Caco-2 (cell line): ENCODE measurements at regions not wholly inside any gene's neighbourhood (a gene's known extent, or its start where the extent isn't known, plus 50 kb on each side); places are given as distances from the start of the nearest gene placed in this dataset.

Experiments
- BruUV-seq: library from RNA; stranded (reverse); fragments of 400-500 nt; replicated peaks from 2 replicates; lab custom pipeline; 2021; lab: Mats Ljungman, UMichigan
- CTCF ChIA-PET: fragments of 300-600 bp; sonication (Branson Sonifier 250); formaldehyde crosslinking; loops from one replicate; lab custom pipeline; 2022; ENCODE audit warnings: antibody characterized with exemption; lab: Charles Lee
- POLR2A ChIA-PET: fragments of 300-600 bp; sonication (Branson Sonifier 250); formaldehyde crosslinking; loops from one replicate; lab custom pipeline; 2022; ENCODE audit warnings: antibody characterized with exemption; lab: Charles Lee
- DNase-seq, 2 experiments: peaks; one replicate each; pipeline versions ENCODE4 v3.0.0 to v3.0.0-alpha.2; 2020 to 2022
- H3K27me3 ChIP-seq: replicated peaks from 2 replicates; pipeline ENCODE4 v1.6.0; 2011; ENCODE audit warnings: low read length; ENCODE audit not compliant: control insufficient read depth, insufficient read depth
- H3K36me3 ChIP-seq: 2 replicates; pipeline ENCODE4 v1.5.1; 2011; ENCODE audit warnings: low read length; ENCODE audit not compliant: control insufficient read depth, insufficient read depth
- H3K4me1 ChIP-seq: fragments of 250-450 bp; sonication (Bioruptor Pico); 2 replicates; pipeline ENCODE4 v1.5.1; 2020; ENCODE audit warnings: mild to moderate bottlenecking
- H3K4me3 ChIP-seq: 2 replicates; pipeline ENCODE4 v1.5.1; 2011; ENCODE audit warnings: low read depth, mild to moderate bottlenecking, control low read depth, low read length
- H3K9me3 ChIP-seq: fragments of 250-450 bp; sonication (Bioruptor Pico); 2 replicates; pipeline ENCODE4 v1.5.1; 2020; ENCODE audit warnings: mild to moderate bottlenecking, moderate library complexity
- H3K27ac Mint-ChIP-seq: one replicate; pipeline ENCODE4 v1.8.0; 2022; ENCODE audit warnings: mixed read lengths; ENCODE audit not compliant: unreplicated experiment
- H3K27me3 Mint-ChIP-seq: one replicate; pipeline ENCODE4 v1.8.0; 2022; ENCODE audit warnings: mixed read lengths; ENCODE audit not compliant: insufficient read depth, unreplicated experiment
- H3K36me3 Mint-ChIP-seq: one replicate; pipeline ENCODE4 v1.8.0; 2022; ENCODE audit warnings: mild to moderate bottlenecking, mixed read lengths; ENCODE audit not compliant: insufficient read depth, unreplicated experiment
- H3K4me1 Mint-ChIP-seq: one replicate; pipeline ENCODE4 v1.8.0; 2022; ENCODE audit warnings: low read depth, mixed read lengths; ENCODE audit not compliant: unreplicated experiment
- H3K4me3 Mint-ChIP-seq: one replicate; pipeline ENCODE4 v1.8.0; 2022; ENCODE audit warnings: mild to moderate bottlenecking, moderate library complexity, mixed read lengths; ENCODE audit not compliant: unreplicated experiment
- H3K9me3 Mint-ChIP-seq: one replicate; pipeline ENCODE4 v1.8.0; 2022; ENCODE audit warnings: mixed read lengths; ENCODE audit not compliant: unreplicated experiment
- CTCF ChIP-seq, 2 experiments: fragments of 200-600 bp in 1 of 2; IDR thresholded peaks; 1 replicate in 1 of 2; 2 replicates in 1 of 2; pipeline versions ENCODE4 v1.5.1 to v1.8.0; 2011 to 2022; ENCODE audit warnings: antibody characterized with exemption in 1 of 2, control low read depth in 1 of 2, inconsistent platforms in 1 of 2, low read depth in 1 of 2, low read length in 1 of 2, mild to moderate bottlenecking in 1 of 2, moderate library complexity in 1 of 2; ENCODE audit not compliant: insufficient read depth in 1 of 2, severe bottlenecking in 1 of 2, unreplicated experiment in 1 of 2
- intact Hi-C: fragments of 100-400 bp; cut with micrococcal nuclease; formaldehyde crosslinking; loops from one replicate; pipeline ENCODE4 v1.10.0; 2022; ENCODE audit not compliant: unreplicated experiment

- POLR2A ChIA-PET: interaction anchor here (0.5 kb wide), 1 partner anchor 824 kb away, joined by 3 read pairs; no protein-coding TSS in a partner anchor
- Mint-ChIP-seq H3K4me3 (no peak overlapping the region), H3K36me3 (no peaks in the 10 kb centered on the region), H3K27ac (no peak overlapping the region), H3K4me1 (no peaks in the 10 kb centered on the region), H3K27me3 (peaks cover 5% of the 10 kb centered on the region), H3K9me3 (no peaks in the 10 kb centered on the region)
- CTCF ChIA-PET: no interaction called here
- no peaks in the 10 kb centered on the region for H3K36me3 ChIP-seq
- TF ChIP-seq CTCF (IDR thresholded peaks at IDR 0.05; ENCODE audit: insufficient read depth in 1 of 2, low read depth in 1 of 2, low read length in 1 of 2, severe bottlenecking in 1 of 2, unreplicated experiment in 1 of 2): no peak
- no peak overlapping the region for H3K4me3 ChIP-seq
- H3K9me3 ChIP-seq: no peaks in the 10 kb centered on the region
- intact Hi-C loops: no loop called here
- BruUV-seq: no TSS peak
- peaks cover 2% of the 10 kb centered on the region; the same call in 1 of the 2 replicates for H3K27me3 ChIP-seq
- DNase-seq: no peak
- no peaks in the 10 kb centered on the region for H3K4me1 ChIP-seq
These were observed 112.2 kb downstream of the TBX5 start for GRCh38 chr12:114293571-114294302.

GRCh38 chr12:114293073-114293472 lies 112.9 kb downstream of the TBX5 start:
- Mint-ChIP-seq H3K4me3 (no peak overlapping the region), H3K36me3 (no peaks in the 10 kb centered on the region), H3K4me1 (no peaks in the 10 kb centered on the region), H3K27me3 (peaks cover 3% of the 10 kb centered on the region), H3K9me3 (no peaks in the 10 kb centered on the region), H3K27ac (no peak overlapping the region)
- intact Hi-C loops: no loop called here
- POLR2A ChIA-PET: interaction anchor here (0.5 kb wide), 1 partner anchor 825 kb away, joined by 3 read pairs; no protein-coding TSS in a partner anchor
- CTCF ChIA-PET: no interaction called here
- no peak for TF ChIP-seq CTCF (IDR thresholded peaks at IDR 0.05; ENCODE audit: insufficient read depth in 1 of 2, low read depth in 1 of 2, low read length in 1 of 2, severe bottlenecking in 1 of 2, unreplicated experiment in 1 of 2)
- H3K9me3 ChIP-seq: no peaks in the 10 kb centered on the region
- BruUV-seq: no TSS peak
- peaks cover 2% of the 10 kb centered on the region; the same call in 1 of the 2 replicates for H3K27me3 ChIP-seq
- H3K4me1 ChIP-seq: no peaks in the 10 kb centered on the region
- DNase-seq: no peak
- H3K4me3 ChIP-seq: no peak overlapping the region
- H3K36me3 ChIP-seq: no peaks in the 10 kb centered on the region

- H3K36me3 ChIP-seq: no peaks in the 10 kb centered on the region
- H3K9me3 ChIP-seq: no peaks in the 10 kb centered on the region
- H3K4me1 Mint-ChIP-seq: no peaks in the 10 kb centered on the region
- no peaks in the 10 kb centered on the region for H3K4me1 ChIP-seq
- peaks cover 2% of the 10 kb centered on the region; the same call in 1 of the 2 replicates for H3K27me3 ChIP-seq
- no peaks in the 10 kb centered on the region for H3K36me3 Mint-ChIP-seq
- peaks cover 6% of the 10 kb centered on the region for H3K27me3 Mint-ChIP-seq
- POLR2A ChIA-PET: no interaction called here
- H3K4me3 Mint-ChIP-seq: no peak overlapping the region
- DNase-seq: no peak
- no peak for TF ChIP-seq CTCF (IDR thresholded peaks at IDR 0.05; ENCODE audit: insufficient read depth in 1 of 2, low read depth in 1 of 2, low read length in 1 of 2, severe bottlenecking in 1 of 2, unreplicated experiment in 1 of 2)
- H3K27ac Mint-ChIP-seq: no peak overlapping the region
- BruUV-seq: no TSS peak
- intact Hi-C loops: no loop called here
- H3K4me3 ChIP-seq: no peak overlapping the region
- no peaks in the 10 kb centered on the region for H3K9me3 Mint-ChIP-seq
- CTCF ChIA-PET: no interaction called here
These were observed 114.4 kb downstream of the TBX5 start for GRCh38 chr12:114291389-114292060.
